Thoracic aorta (tissue), 2 donors: ENCODE measurements at regions not wholly inside any gene's neighbourhood (a gene's known extent, or its start where the extent isn't known, plus 50 kb on each side); places are given as distances from the start of the nearest gene placed in this dataset.

ENCODE experiments used
- ATAC-seq: fragments of 150-250 bp; one replicate; pipeline ENCODE4 v1.8.0; 2017; ENCODE audit warnings: low read depth; ENCODE audit not compliant: insufficient number of reproducible peaks, low FRiP score
- DNase-seq: peaks from one replicate; pipeline ENCODE4 v3.0.0-alpha.2; 2020; ENCODE audit warnings: low spot score
- H3K27ac ChIP-seq, 2 donors: fragments of 200-600 bp; sonication (generic); 1 replicate in 1 of 2; 2 replicates in 1 of 2; pipeline ENCODE4 v1.5.1; 2016; ENCODE audit warnings: mild to moderate bottlenecking in 2 of 2, moderate library complexity in 2 of 2
- H3K27me3 ChIP-seq: fragments of 200-600 bp; sonication (generic); replicated peaks from 2 replicates; pipeline ENCODE4 v1.6.0; 2016; ENCODE audit warnings: mild to moderate bottlenecking; ENCODE audit not compliant: insufficient read depth
- H3K36me3 ChIP-seq: fragments of 200-600 bp; sonication (generic); one replicate; pipeline ENCODE4 v1.5.1; 2016
- H3K4me1 ChIP-seq, 2 donors: fragments of 200-600 bp; sonication (generic); 1 replicate in 1 of 2; 2 replicates in 1 of 2; pipeline versions ENCODE4 v1.5.1 to v1.6.0; 2016; ENCODE audit warnings: low read depth in 2 of 2, mild to moderate bottlenecking in 1 of 2; ENCODE audit not compliant: control insufficient read depth in 1 of 2
- H3K4me3 ChIP-seq: fragments of 200-600 bp; sonication (generic); 2 replicates; pipeline ENCODE4 v1.5.1; 2016; ENCODE audit warnings: mild to moderate bottlenecking
- H3K9me3 ChIP-seq: fragments of 200-600 bp; sonication (generic); 2 replicates; pipeline ENCODE4 v1.5.1; 2016
- CTCF ChIP-seq: fragments of 200-600 bp; sonication (generic); IDR thresholded peaks from one replicate; pipeline ENCODE4 v1.5.1; 2019; ENCODE audit warnings: antibody characterized with exemption

GRCh38 chr5:6251565-6252102 is 126.7 kb downstream of the MED10 start:
- TF ChIP-seq CTCF, result no peak

DNA sequence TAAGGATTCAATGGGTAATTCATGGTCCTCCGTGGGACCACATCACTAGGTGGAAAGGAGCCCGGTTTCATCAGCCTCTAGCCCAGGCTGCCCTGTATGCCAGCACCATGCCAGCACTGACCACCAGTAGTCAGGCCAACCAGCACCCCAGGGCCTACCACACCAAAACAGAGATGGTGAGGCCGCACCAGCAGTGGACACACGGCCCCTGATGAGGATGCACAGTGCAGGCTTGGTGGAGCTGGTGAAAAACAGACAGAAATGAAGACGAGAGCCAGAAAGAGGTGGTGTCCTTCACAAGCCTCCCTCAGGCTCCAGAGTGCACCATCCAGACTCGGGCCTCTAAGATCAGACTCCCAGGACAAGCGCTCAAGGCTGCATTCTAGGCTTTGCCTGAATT is 128.2 kb downstream of the MED10 start:
- ATAC-seq (no peak), DNase-seq (no peak)
- H3K4me3 ChIP-seq, result no peak overlapping the region
- H3K36me3 ChIP-seq, result no peaks in the 10 kb centered on the region
- no peak overlapping the region for H3K27ac ChIP-seq
- H3K9me3 ChIP-seq, result no peaks in the 10 kb centered on the region
- no peaks in the 10 kb centered on the region for H3K27me3 ChIP-seq
- H3K4me1 ChIP-seq, result no peaks in the 10 kb centered on the region
- no peak for TF ChIP-seq CTCF

More at GRCh38 chr5:6251565-6252102, 126.7 kb downstream of the MED10 start:
- H3K4me3 ChIP-seq, result no peak overlapping the region
- no peak overlapping the region for H3K27ac ChIP-seq
- no peaks in the 10 kb centered on the region for H3K4me1 ChIP-seq
- no peaks in the 10 kb centered on the region for H3K36me3 ChIP-seq
- no peaks in the 10 kb centered on the region for H3K9me3 ChIP-seq
- no peak for DNase-seq
- ATAC-seq, result no peak
- H3K27me3 ChIP-seq, result no peaks in the 10 kb centered on the region

GRCh38 chr5:6248132-6248531 is 130.2 kb downstream of the MED10 start:
- DNase-seq (no peak), ATAC-seq (no peak)
- no peaks in the 10 kb centered on the region for H3K27me3 ChIP-seq
- no peak overlapping the region for H3K4me3 ChIP-seq
- no peaks in the 10 kb centered on the region for H3K36me3 ChIP-seq
- no peak for TF ChIP-seq CTCF
- no peak overlapping the region for H3K27ac ChIP-seq
- H3K9me3 ChIP-seq, result no peaks in the 10 kb centered on the region
- H3K4me1 ChIP-seq, result no peaks in the 10 kb centered on the region

DNA sequence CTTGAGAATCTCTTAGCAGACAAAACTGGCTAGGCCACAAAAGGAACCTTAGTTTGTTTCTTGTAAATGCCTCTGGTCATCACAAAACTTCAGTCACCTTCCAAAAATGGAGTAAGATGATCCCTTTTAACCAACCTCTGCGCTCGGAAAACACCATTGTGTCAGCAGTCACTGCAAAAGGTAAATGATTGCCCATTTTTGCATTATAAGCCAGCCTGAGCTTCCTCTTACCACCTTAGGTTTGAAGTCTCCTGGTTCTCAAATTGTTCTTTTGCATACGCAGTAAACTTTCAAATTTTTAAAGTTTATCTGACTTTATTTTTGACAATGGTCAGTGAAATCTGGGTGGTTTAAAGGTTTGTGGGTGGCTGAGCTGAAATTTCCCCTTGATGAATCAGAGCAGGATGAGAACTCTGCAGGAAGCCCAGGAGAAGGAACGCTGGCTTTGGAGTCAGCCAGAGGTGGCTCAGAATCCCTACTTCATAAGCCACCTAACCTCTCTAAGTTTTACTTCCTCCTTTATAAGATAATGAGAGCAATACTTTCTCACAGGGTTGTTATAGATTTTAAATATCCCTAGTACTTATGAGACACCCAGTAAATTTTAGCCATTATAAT is 131.4 kb downstream of the MED10 start:
- DNase-seq, result no peak
- Histone ChIP-seq H3K9me3 (no peaks in the 10 kb centered on the region), H3K36me3 (no peaks in the 10 kb centered on the region), H3K27ac (no peak overlapping the region), H3K27me3 (no peaks in the 10 kb centered on the region), H3K4me1 (no peaks in the 10 kb centered on the region), H3K4me3 (no peak overlapping the region)
- ATAC-seq, result no peak
- no peak for TF ChIP-seq CTCF

- Histone ChIP-seq H3K27me3 (no peaks in the 10 kb centered on the region), H3K36me3 (no peaks in the 10 kb centered on the region), H3K4me3 (no peak overlapping the region), H3K9me3 (no peaks in the 10 kb centered on the region), H3K27ac (no peak overlapping the region), H3K4me1 (no peaks in the 10 kb centered on the region)
- ATAC-seq (no peak), DNase-seq (no peak)
- no peak for TF ChIP-seq CTCF
Observed at GRCh38 chr5:6244339-6244714, 134.0 kb downstream of the MED10 start.
